ENCODE measurements at regions not wholly inside any gene's neighbourhood (a gene's known extent, or its start where the extent isn't known, plus 50 kb on each side); places are given as distances from the start of the nearest gene placed in this dataset.

DNA sequence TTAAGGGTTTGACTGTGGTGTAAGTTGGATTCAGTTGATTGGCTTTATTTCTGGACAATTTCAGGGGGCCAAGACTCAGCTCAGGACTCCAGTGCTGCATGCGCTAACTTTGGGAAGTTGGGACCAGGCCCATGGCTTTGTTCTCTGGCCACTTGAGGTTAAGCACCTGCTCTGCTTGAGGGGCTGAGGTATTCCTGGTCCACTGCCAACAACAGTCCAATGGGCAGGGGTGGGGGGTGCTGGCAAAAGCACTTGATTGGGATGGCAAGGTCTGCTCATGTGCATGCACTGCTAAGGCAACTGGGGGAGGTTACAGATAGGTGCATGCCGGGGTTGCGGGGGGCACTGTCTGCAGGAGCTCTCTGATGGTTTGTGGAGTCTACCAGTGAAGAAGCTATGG, 52.6 kb upstream of the ASB17 start:
- no peak for DNase-seq

- DNase-seq, result no peak
Measured at GRCh38 chr1:75985827-75986226, 53.6 kb upstream of the ASB17 start.

- no peak for DNase-seq
Measured at GRCh38 chr1:75986478-75986877, 54.3 kb upstream of the ASB17 start.

DNA sequence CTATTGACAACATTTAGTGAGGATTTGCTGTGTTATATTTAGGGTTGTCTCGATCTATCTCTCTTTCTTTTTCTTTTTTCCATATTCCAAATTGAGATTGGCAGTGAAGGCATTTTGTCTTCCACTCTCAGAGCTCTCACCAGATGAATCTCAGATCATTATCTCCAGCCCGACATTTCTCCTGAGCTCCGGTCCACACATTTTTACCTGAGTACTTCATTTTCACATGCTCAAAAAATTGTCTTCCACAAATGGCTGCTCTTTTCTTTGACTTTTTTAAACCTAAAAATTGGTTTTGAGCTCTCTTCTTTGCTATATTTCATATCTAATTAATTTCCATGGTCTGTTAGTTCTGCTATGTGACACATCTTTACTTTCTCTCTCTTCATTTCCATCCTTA, 56.9 kb upstream of the ASB17 start:
- no peak for DNase-seq

DNA sequence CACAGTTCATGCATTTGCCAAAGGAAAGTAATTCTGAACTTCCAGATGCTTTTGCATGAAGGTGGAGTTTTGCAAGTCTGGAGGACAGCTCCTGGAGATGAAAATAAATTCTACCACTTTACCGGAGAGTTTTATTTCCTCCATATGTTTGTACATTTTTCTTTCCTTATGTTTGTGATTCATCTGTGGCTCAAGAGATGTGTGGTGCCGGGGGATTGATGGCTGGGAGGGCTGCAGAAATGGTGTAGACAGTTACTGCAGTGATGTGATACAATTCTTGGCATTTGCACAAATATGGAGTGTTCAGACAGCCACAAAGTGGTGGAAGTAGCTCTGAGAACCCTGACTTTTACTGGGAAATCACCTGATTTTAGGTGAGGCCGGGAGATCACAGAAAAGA, 58.5 kb upstream of the ASB17 start:
- DNase-seq, result no peak

- DNase-seq, result peak; percentile 68
Measured at GRCh38 chr1:75991497-75992114, 59.4 kb upstream of the ASB17 start.

DNA sequence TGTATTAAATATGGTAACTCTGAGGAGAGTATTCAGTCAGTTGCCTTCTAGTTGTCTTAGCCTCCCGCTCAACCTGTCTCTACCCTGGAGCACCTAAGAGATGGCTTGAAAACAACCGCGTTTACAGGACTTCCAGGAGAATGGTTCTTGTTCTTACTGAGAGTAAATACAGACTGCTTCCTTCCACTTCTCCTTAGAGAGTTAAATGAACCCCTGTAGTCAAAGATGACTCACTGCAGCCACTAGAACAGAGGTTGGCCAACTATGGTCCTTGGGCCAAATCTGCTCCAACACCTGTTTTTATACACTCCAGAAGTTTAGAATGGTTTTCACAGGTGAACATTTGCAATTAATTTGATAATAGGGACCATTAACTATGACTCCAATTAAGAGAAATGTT, 60.1 kb upstream of the ASB17 start:
- no peak for DNase-seq

DNA sequence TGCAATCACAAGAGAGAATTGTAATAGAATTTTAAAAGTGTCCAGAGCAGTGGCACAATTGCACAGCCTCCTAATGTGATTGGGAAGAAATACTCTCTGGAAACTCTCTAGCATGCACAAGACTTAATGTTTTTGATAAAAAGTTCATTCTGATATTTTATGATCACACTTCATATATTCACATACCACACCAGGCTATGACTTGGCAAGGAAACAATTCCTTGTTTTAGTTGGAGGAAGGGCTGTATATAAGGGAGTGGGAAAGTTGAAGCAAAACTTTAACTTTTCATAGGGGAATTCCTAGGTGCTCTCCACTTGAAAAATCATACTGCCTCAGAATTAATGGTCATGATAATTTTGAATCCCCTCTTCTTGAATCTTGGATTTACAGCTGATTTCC, 61.5 kb upstream of the ASB17 start:
- DNase-seq, result no peak

DNA sequence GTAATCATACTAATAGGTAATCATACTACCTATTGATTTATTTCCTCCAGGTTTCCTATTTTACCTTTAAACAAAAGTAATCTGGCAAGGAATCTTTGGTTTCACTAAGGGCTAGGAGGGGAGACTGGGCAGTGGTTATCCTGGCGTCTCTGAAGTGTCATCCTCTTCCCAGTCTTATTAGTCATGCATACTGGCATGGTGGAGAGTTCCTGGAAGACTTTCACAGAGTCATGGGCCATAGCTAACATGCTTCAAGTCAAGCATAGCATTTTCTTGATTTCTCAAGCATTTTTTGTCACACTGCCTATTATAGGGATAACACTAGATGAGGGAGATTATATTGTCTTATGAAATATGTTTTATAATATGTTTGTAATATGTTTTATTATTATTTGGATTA, 64.0 kb upstream of the ASB17 start:
- DNase-seq, result no peak

DNA sequence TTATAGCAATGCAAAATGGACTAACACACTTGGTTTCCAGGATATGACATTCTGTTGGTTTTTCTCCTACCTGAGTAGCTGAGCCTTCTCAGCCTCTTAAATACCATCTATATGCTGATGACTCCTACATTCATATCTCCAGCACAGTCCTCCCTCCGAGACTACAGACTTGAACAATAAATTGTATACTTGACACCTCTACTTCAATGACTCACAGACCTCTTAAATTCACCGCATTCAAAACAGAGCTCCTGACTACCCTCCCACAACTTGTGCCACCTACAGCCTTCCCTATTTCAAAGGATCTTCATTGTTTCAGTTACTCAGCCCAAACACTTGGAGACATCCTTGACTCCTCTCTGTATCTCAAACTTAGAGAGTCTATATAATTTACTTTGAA, 66.8 kb upstream of the ASB17 start:
- DNase-seq, result no peak

GRCh38 chr1:76003946-76004345, 70.6 kb upstream of the ST6GALNAC3 start:
- DNase-seq, result no peak

GRCh38 chr1:76005765-76006164, 68.8 kb upstream of the ST6GALNAC3 start:
- DNase-seq, result no peak

- DNase-seq, result peak; percentile 76
Measured at GRCh38 chr1:76006234-76006633, 68.3 kb upstream of the ST6GALNAC3 start.

DNA sequence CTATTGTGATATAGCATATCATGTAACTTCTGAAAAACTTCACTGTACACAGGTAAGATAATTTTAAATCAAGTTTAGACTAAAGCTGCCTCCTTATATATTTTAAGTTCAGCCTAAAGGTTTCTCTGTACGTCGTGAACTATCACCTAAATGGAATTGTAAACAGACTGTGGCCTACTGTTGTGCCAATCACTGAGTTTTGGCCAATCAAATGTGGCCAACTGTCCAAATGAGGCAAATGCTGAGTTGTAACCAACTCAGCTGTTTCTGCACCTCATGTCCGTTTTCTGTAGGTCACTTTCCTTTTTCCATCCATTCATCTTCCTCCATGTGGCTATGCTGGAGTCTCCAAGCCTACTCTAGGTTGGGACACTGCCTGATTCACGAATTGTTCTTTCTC, 63.7 kb upstream of the ST6GALNAC3 start:
- DNase-seq, result no peak

DNA sequence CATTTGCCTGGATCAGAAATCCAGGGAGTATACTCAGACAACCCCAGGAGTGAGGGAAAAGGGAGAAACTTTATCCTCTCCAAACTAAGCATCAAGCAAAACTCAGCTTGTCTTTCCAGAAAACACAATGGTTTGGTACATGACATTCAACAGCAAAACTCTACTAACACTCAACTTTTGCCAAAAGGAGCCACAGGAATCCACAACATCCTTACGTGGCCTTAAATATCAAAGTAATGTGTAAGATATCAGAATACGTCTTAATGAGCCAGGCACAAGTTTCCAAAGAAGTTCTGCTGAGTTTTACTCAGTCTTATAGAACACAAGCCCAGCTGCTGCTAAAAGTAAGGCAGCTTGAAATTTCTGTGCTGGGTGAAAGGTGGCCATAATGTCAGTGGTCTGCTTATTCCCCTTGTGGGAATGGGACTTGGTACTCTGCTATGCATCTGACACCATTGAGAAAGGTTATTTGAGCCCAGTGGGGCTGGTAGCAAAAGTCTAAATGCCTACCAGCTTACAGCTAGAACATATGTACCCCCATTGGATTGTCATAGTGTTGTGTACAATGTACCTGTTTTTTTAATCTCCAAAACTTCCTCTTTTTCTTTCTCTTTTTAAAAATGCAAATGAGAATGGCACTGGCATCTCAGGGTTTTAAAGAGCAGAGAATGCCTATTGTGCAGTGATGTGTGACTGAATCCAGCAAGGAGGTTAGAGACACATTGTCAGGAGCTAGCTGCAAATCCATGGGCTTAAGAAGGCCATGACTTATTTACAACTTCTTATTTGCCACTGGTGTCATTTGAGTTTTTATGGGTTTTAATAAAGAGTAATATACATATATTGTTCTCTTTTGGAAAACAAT, 62.0 kb upstream of the ST6GALNAC3 start:
- no peak for DNase-seq

- no peak for DNase-seq
Measured at GRCh38 chr1:76013206-76013581, 61.4 kb upstream of the ST6GALNAC3 start.

- DNase-seq, result no peak
Measured at GRCh38 chr1:76015478-76016103, 59.0 kb upstream of the ST6GALNAC3 start.

- DNase-seq, result no peak
Measured at GRCh38 chr1:76018045-76018444, 56.5 kb upstream of the ST6GALNAC3 start.

GRCh38 chr1:76021846-76022245, 52.7 kb upstream of the ST6GALNAC3 start:
- DNase-seq, result no peak

- DNase-seq, result no peak
Measured at GRCh38 chr1:76023669-76024435, 50.7 kb upstream of the ST6GALNAC3 start.

Data from T1000 (cell line).